AG08396 (cell line): ENCODE measurements at regions not wholly inside any gene's neighbourhood (a gene's known extent, or its start where the extent isn't known, plus 50 kb on each side); places are given as distances from the start of the nearest gene placed in this dataset.

Experiments
- DNase-seq: peaks from one replicate; pipeline ENCODE4 v3.0.0; 2012; ENCODE audit warnings: low spot score, mixed read lengths

- no peak for DNase-seq
Measured at GRCh38 chr5:128591598-128592455, 53.8 kb upstream of the FBN2 start.

GRCh38 chr5:128596071-128596470 lies 58.0 kb upstream of the FBN2 start:
- DNase-seq = no peak

- DNase-seq = no peak
Measured at GRCh38 chr5:128597156-128597555, 59.1 kb upstream of the FBN2 start.

- no peak for DNase-seq
Measured at GRCh38 chr5:128613128-128613527, 75.1 kb upstream of the FBN2 start.

GRCh38 chr5:128613766-128614165 lies 75.7 kb upstream of the FBN2 start:
- DNase-seq = no peak

GRCh38 chr5:128615578-128615977 lies 77.5 kb upstream of the FBN2 start:
- DNase-seq = no peak

GRCh38 chr5:128626536-128627090 lies 88.6 kb upstream of the FBN2 start:
- no peak for DNase-seq

GRCh38 chr5:128627939-128628338 lies 89.9 kb upstream of the FBN2 start:
- no peak for DNase-seq

GRCh38 chr5:128629157-128629556 lies 91.1 kb upstream of the FBN2 start:
- no peak for DNase-seq

GRCh38 chr5:128630121-128630520 lies 92.1 kb upstream of the FBN2 start:
- DNase-seq = no peak

- DNase-seq = no peak
Measured at GRCh38 chr5:128631771-128632170, 93.7 kb upstream of the FBN2 start.

- DNase-seq = no peak
Measured at GRCh38 chr5:128632264-128632663, 94.2 kb upstream of the FBN2 start.

- DNase-seq = no peak
Measured at GRCh38 chr5:128633901-128634300, 95.9 kb upstream of the FBN2 start.

GRCh38 chr5:128635379-128635778 lies 97.3 kb upstream of the FBN2 start:
- DNase-seq = no peak

- DNase-seq = no peak
Measured at GRCh38 chr5:128636361-128636760, 98.3 kb upstream of the FBN2 start.

- no peak for DNase-seq
Measured at GRCh38 chr5:128637031-128637430, 99.0 kb upstream of the FBN2 start.

- no peak for DNase-seq
Measured at GRCh38 chr5:128641861-128642260, 103.8 kb upstream of the FBN2 start.

- no peak for DNase-seq
Measured at GRCh38 chr5:128644863-128645262, 106.8 kb upstream of the FBN2 start.

GRCh38 chr5:128645581-128645980 lies 107.5 kb upstream of the FBN2 start:
- no peak for DNase-seq

GRCh38 chr5:128646176-128646575 lies 108.1 kb upstream of the FBN2 start:
- DNase-seq = no peak

GRCh38 chr5:128649192-128649591 lies 111.1 kb upstream of the FBN2 start:
- DNase-seq = no peak

- no peak for DNase-seq
Measured at GRCh38 chr5:128662997-128663396, 125.0 kb upstream of the FBN2 start.

GRCh38 chr5:128665747-128666355 lies 127.8 kb upstream of the FBN2 start:
- no peak for DNase-seq
